RWPE1 (cell line): ENCODE measurements at regions not wholly inside any gene's neighbourhood (a gene's known extent, or its start where the extent isn't known, plus 50 kb on each side); places are given as distances from the start of the nearest gene placed in this dataset.
"Not testable (repeated sequence)": the region's sequence is repeated elsewhere in the genome, so short reads cannot be mapped to it uniquely, and the experiment has no call there.

Source experiments
- CTCF ChIA-PET: fragments of 350-600 bp; sonication (Branson Sonifier 250); formaldehyde crosslinking; extraction: SDS; loops from one replicate; lab custom pipeline; 2021; lab: Yijun Ruan, JAX
- POLR2A ChIA-PET: fragments of 400-600 bp; formaldehyde crosslinking; extraction: SDS; loops from one replicate; lab custom pipeline; 2020; ENCODE audit warnings: antibody characterized with exemption; ENCODE audit not compliant: low non-redundant PET; lab: Yijun Ruan, JAX
- DNase-seq: peaks from one replicate; pipeline ENCODE4 v3.0.0; 2012; ENCODE audit warnings: low spot score
- H3K27ac ChIP-seq: fragments of 450-650 bp; 2 replicates; pipeline ENCODE4 v1.5.1; 2017
- TF ChIP-seq, protein P1 (sequence below): fragments of 450-650 bp; conservative IDR thresholded peaks from 2 replicates; pipeline ENCODE4 v1.5.1; 2017; ENCODE audit warnings: low read depth, mild to moderate bottlenecking

DNA sequence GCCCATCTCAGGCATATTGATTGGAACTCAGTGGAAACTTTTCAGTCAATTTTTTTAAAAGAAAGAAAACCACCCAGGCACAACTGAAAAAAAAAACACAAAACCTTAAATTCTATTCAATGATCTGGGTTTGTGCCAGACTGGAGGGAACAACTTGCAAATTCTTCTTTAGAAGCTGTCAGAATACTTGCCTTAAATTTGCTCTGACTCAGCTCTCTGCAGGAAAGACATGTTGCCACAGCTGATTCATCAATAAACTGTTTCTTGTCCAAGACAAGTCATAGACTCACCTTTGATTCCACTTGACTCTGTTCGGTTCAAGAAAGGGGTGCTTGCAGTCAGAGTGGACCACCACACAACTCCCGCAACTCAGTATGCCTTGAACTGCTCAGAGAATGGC, 117.8 kb upstream of the F13A1 start:
- DNase-seq = peak; percentile 26
- ChIA-PET POLR2A (no interaction called here), CTCF (no interaction called here)
- no peak overlapping the region for H3K27ac ChIP-seq
- TF ChIP-seq, protein P1, sequence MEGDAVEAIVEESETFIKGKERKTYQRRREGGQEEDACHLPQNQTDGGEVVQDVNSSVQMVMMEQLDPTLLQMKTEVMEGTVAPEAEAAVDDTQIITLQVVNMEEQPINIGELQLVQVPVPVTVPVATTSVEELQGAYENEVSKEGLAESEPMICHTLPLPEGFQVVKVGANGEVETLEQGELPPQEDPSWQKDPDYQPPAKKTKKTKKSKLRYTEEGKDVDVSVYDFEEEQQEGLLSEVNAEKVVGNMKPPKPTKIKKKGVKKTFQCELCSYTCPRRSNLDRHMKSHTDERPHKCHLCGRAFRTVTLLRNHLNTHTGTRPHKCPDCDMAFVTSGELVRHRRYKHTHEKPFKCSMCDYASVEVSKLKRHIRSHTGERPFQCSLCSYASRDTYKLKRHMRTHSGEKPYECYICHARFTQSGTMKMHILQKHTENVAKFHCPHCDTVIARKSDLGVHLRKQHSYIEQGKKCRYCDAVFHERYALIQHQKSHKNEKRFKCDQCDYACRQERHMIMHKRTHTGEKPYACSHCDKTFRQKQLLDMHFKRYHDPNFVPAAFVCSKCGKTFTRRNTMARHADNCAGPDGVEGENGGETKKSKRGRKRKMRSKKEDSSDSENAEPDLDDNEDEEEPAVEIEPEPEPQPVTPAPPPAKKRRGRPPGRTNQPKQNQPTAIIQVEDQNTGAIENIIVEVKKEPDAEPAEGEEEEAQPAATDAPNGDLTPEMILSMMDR = no peak

DNA sequence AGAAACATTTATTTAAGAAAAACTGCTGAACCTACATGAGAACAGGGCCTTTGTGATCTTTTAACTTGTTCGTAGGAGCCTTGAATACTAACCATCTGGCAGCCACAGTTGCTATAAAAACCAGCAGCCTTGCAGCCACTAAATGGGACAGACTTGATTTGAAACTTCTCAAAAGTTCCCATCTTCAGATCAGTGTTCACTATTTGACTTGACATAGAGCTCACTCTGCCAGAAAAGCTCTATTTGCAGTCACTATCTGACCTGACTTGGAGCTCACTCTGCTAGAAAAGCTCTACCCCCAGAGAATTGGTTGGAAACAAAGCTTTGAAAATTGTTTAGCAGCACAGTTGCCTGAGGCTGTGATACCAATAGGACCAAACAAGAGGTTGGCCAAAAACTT, 119.3 kb upstream of the F13A1 start:
- no peak overlapping the region for H3K27ac ChIP-seq
- no peak for DNase-seq
- TF ChIP-seq, protein P1 = no peak
- ChIA-PET POLR2A (no interaction called here), CTCF (interaction anchor here (0.9 kb wide), 1 partner anchor 25 kb away, joined by 3 read pairs; no protein-coding TSS in a partner anchor)

DNA sequence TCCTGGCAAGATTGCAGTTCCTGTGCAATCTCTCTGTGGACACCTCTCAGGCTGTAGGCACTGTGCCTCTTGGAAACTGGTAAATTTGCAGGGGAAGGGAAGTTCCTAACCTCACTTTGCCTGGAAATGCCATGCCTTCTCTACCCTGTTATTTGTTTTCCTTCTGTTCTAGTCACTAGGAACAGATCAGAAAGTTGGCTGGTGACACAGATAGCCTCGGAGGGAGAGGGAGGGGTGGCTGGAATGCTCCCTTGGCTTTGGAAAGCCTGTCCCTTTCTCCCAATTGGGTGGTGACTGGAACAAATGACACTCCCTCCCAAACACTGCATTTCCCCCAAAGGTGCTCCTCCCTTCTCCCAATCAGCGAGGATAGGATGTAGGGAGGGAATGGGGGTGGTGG, 131.5 kb upstream of the F13A1 start:
- CTCF ChIA-PET = no interaction called here
- DNase-seq = no peak
- TF ChIP-seq, protein P1 = no peak
- POLR2A ChIA-PET = no interaction called here
- no peak overlapping the region for H3K27ac ChIP-seq

DNA sequence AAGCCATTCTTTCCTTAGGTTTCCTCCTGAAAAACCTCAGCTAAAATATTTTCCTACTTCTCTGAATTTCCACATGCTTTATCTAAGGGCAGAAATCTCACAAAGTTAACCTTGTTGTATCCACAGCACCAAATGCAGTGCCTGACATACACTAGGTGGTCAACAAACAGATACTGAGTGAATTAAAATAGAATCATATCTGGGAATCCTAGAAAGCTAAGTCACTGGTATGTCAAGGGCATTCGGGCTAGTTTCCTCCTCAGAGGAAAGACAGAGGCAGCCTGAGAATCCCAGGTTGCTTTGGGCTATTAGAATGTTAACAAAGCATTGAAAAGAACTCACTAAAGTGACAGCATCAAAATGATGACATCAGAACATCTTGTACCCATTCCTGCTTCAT, 132.7 kb upstream of the F13A1 start:
- no peak overlapping the region for H3K27ac ChIP-seq
- POLR2A ChIA-PET = no interaction called here
- TF ChIP-seq, protein P1 = no peak
- CTCF ChIA-PET = no interaction called here
- DNase-seq = no peak

DNA sequence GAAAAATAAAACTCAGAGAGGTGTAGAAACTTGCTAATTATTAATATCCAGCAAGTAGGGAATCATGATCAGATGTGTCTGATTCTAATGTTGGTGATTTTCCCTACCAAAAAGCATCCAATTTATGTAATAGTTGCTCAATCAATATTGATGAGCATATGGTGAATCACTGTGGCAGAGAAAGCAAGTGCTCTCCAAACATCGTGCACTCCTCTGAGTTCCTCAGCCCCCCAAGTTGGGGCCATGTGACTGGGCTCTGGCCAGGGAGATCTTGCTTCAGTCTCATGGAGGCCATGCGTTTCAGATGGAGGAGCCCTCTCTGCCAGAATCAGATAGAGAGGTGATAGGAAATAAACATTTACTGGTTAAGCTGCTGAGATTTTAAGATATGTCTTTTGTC, 133.2 kb upstream of the LY86 start:
- DNase-seq = no peak
- TF ChIP-seq, protein P1 = no peak
- POLR2A ChIA-PET = no interaction called here
- H3K27ac ChIP-seq = no peak overlapping the region
- CTCF ChIA-PET = no interaction called here

DNA sequence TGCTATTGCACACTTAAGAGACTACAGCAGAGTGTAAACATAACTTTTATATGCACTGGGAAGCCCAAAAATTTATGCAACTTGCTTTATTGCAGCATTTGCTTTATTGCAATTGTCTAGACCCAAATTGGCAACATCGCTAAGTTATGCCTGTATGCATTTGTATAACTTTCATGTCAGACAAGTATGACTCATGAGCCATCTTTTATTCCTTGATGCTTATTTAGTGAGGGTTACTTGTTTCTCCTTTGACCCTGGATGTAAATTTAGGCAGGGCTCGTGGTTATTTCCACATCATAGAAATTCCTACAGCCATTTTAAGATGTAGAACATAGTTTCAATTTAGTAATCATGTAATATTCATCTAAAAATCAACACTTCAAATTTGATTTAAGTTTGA, 130.3 kb upstream of the LY86 start:
- ChIA-PET CTCF (no interaction called here), POLR2A (no interaction called here)
- TF ChIP-seq, protein P1 = no peak
- DNase-seq = no peak
- no peak overlapping the region for H3K27ac ChIP-seq

DNA sequence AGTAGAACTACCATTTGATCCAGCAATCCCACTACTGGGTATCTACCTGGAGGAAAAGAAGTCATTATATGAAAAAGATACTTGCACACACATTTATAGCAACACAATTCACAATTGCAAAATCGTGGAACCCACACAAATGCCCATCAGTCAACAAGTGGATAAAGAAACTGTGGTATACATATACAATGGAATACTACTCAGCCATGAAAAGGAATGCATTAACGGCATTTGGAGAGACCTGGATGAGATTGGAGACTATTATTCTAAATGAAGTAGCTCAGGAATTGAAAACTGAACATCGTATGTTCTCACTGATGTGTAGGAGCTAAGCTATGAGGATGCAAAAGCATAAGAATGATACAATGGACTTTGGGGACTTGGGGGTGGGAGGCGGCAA, 128.6 kb upstream of the LY86 start:
- DNase-seq, H3K27ac ChIP-seq, POLR2A ChIA-PET, CTCF ChIA-PET: not testable (repeated sequence)
